Chondrocyte (in vitro differentiated cells): ENCODE measurements at regions not wholly inside any gene's neighbourhood (a gene's known extent, or its start where the extent isn't known, plus 50 kb on each side); places are given as distances from the start of the nearest gene placed in this dataset.

Experiments used
- DNase-seq: peaks from one replicate; pipeline ENCODE4 v3.0.0; 2021; ENCODE audit warnings: mixed read lengths, low spot score
- H3K27ac Mint-ChIP-seq: one replicate; pipeline ENCODE4 v1.8.0; 2021; ENCODE audit warnings: mild to moderate bottlenecking, moderate library complexity, mixed read lengths; ENCODE audit not compliant: unreplicated experiment
- H3K27me3 Mint-ChIP-seq: 2 replicates; pipeline ENCODE4 v1.8.0; 2021; ENCODE audit warnings: low read depth, mixed read lengths
- H3K36me3 Mint-ChIP-seq: 2 replicates; pipeline ENCODE4 v1.8.0; 2021; ENCODE audit warnings: low read depth, mixed read lengths
- H3K4me1 Mint-ChIP-seq: 2 replicates; pipeline ENCODE4 v1.8.0; 2021; ENCODE audit warnings: low read depth, mild to moderate bottlenecking, mixed read lengths
- H3K4me3 Mint-ChIP-seq: one replicate; pipeline ENCODE4 v1.8.0; 2021; ENCODE audit warnings: mild to moderate bottlenecking, moderate library complexity, mixed read lengths; ENCODE audit not compliant: unreplicated experiment
- H3K9me3 Mint-ChIP-seq: 2 replicates; pipeline ENCODE4 v1.8.0; 2021; ENCODE audit warnings: low read depth, mixed read lengths
- TF ChIP-seq, protein P1 (sequence below): fragments of 200-600 bp; sonication (generic); IDR thresholded peaks from 2 replicates; pipeline ENCODE4 v1.5.0; 2021; ENCODE audit warnings: antibody characterized with exemption, mild to moderate bottlenecking, moderate library complexity

DNA sequence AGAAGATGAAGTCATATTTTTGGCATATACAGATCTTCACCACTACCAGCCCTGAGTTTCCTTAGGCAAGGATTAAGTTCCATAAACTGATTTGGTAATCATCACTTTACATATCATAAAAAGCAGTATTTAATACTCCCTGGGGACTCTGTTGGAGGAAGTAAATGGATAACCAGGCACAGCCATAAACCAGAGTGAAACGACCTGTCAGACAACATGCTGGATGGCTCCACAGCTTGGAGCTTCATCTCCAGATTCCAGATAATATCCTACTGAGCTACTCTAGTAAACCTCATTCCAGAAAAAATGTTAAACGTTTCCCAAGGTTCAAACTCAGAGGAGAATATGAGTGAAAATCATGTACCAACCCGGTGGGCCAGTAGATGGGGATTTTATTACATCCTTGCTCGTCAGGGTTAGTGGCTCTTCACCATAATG lies 109.2 kb downstream of the BASP1 start:
- H3K9me3 Mint-ChIP-seq = peaks cover 2% of the 10 kb centered on the region
- no peak overlapping the region for H3K27ac Mint-ChIP-seq
- TF ChIP-seq, protein P1, sequence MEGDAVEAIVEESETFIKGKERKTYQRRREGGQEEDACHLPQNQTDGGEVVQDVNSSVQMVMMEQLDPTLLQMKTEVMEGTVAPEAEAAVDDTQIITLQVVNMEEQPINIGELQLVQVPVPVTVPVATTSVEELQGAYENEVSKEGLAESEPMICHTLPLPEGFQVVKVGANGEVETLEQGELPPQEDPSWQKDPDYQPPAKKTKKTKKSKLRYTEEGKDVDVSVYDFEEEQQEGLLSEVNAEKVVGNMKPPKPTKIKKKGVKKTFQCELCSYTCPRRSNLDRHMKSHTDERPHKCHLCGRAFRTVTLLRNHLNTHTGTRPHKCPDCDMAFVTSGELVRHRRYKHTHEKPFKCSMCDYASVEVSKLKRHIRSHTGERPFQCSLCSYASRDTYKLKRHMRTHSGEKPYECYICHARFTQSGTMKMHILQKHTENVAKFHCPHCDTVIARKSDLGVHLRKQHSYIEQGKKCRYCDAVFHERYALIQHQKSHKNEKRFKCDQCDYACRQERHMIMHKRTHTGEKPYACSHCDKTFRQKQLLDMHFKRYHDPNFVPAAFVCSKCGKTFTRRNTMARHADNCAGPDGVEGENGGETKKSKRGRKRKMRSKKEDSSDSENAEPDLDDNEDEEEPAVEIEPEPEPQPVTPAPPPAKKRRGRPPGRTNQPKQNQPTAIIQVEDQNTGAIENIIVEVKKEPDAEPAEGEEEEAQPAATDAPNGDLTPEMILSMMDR = no peak
- H3K36me3 Mint-ChIP-seq = no peaks in the 10 kb centered on the region
- H3K4me3 Mint-ChIP-seq = no peak overlapping the region
- no peaks in the 10 kb centered on the region for H3K27me3 Mint-ChIP-seq
- no peak for DNase-seq
- peaks cover 6% of the 10 kb centered on the region for H3K4me1 Mint-ChIP-seq

DNA sequence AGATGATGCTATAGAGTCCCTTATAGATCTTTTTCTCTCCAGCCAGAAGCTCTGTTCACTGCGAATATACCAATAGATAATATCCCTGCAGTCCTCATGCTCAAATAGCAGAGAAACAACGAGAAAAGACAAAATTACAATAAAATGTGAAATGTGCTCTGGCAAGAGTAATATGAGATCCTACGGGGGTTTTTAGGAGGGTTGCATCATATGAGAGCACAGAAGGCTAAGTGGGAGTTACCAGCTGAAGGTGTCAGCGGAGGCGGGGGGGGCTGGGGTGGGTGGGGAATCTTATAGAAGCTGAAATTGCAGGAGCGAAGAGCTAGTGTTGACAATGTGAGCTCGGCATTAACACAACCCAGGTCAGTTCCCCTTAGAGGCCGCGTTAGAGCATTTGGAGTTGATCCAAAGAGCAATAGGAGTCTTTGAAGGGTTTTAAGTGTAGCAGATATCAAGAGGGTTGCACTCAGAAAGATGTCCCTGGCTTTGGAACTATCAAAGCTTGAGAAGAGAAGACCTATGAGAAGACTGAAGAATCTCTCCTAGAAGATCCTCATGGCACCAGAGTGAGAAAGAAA lies 109.7 kb downstream of the BASP1 start:
- Mint-ChIP-seq H3K9me3 (peaks cover 4% of the 10 kb centered on the region), H3K27me3 (no peaks in the 10 kb centered on the region), H3K36me3 (no peaks in the 10 kb centered on the region), H3K4me1 (peaks cover 11% of the 10 kb centered on the region), H3K27ac (no peak overlapping the region), H3K4me3 (no peak overlapping the region)
- TF ChIP-seq, protein P1 = no peak
- no peak for DNase-seq

DNA sequence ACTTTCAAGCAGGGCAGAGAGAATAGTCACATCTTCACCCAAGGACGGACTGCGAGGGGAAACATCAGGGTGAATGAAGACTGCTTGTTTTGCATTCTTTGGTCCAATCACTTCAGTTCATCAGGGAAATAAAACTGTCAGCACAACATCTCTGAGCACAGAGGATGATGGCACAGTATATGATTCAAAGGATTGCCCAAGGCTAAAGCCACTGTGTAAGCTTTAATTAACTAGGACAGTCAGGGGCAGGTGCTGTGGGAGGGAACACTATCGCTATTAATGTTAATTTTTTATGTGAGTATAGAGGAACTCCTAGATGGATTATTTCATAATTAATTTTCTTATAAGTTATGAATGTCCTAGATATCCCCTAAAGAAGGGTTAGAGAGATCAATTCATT lies 112.1 kb downstream of the BASP1 start:
- H3K27ac Mint-ChIP-seq = no peak overlapping the region
- TF ChIP-seq, protein P1 = no peak
- no peak overlapping the region for H3K4me3 Mint-ChIP-seq
- H3K36me3 Mint-ChIP-seq = no peaks in the 10 kb centered on the region
- no peak for DNase-seq
- no peaks in the 10 kb centered on the region for H3K27me3 Mint-ChIP-seq
- H3K4me1 Mint-ChIP-seq = peaks cover 20% of the 10 kb centered on the region
- peaks cover 7% of the 10 kb centered on the region for H3K9me3 Mint-ChIP-seq

DNA sequence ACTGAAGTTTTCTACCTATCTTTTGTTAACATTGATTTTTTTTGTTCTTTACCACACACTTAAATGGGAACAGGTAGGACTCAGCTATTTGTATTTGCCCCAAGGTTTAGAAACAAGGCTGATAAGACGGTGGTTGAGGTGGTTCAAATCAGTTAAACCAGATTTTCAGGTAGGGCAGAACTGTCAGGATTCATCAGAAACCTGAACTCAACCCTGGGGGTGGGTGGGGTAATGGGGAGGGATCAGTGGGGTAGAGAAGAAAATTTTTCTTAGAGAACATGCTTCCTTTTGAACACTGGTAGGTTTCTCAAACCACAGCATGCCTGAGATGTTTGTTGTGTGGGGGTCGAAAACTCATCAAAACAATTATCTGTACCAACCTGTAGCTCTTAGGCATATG lies 113.0 kb downstream of the BASP1 start:
- no peaks in the 10 kb centered on the region for H3K27me3 Mint-ChIP-seq
- peaks cover 20% of the 10 kb centered on the region for H3K4me1 Mint-ChIP-seq
- H3K36me3 Mint-ChIP-seq = no peaks in the 10 kb centered on the region

DNA sequence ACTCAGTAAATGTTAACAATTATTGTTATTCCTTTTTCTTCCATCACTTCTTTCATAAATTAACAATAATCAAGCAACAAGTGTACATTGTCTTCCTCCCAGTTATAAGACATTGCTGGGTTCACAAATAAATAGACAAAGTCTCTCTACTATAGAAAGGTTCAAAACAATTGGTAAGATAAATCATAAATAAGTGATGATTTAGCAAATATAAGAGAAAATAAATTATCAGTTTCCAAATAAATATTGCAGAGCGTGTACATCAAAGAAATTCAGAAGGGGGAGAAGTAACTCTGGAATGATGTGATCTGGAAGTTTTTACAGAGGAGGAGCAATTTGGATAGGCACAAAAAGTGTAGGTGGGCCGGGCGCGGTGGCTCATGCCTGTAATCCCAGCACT lies 114.2 kb downstream of the BASP1 start:
- Mint-ChIP-seq H3K9me3 (peaks cover 10% of the 10 kb centered on the region), H3K27me3 (no peaks in the 10 kb centered on the region), H3K27ac (no peak overlapping the region), H3K4me3 (no peak overlapping the region), H3K4me1 (peaks cover 17% of the 10 kb centered on the region), H3K36me3 (no peaks in the 10 kb centered on the region)
- no peak for DNase-seq
- TF ChIP-seq, protein P1 = no peak

More for the DNA sequence above, 113.0 kb downstream of the BASP1 start:
- H3K27ac Mint-ChIP-seq = no peak overlapping the region
- H3K9me3 Mint-ChIP-seq = peaks cover 7% of the 10 kb centered on the region
- TF ChIP-seq, protein P1 = no peak
- H3K4me3 Mint-ChIP-seq = no peak overlapping the region
- no peak for DNase-seq
